ENCODE measurements at regions not wholly inside any gene's neighbourhood (a gene's known extent, or its start where the extent isn't known, plus 50 kb on each side); places are given as distances from the start of the nearest gene placed in this dataset.
"Not testable (repeated sequence)": the region's sequence is repeated elsewhere in the genome, so short reads cannot be mapped to it uniquely, and the experiment has no call there.

GRCh38 chr4:118561559-118561958, 123.6 kb upstream of the METTL14 start:
- not testable (repeated sequence) for TF ChIP-seq CTCF, POLR2A (IDR thresholded peaks at IDR 0.05)
